Tibial nerve (tissue), 3 donors: ENCODE measurements at regions not wholly inside any gene's neighbourhood (a gene's known extent, or its start where the extent isn't known, plus 50 kb on each side); places are given as distances from the start of the nearest gene placed in this dataset.

Experiments used
- CTCF ChIP-seq, 5 experiments: fragments of 200-600 bp in 3 of 5; fragments of 450-650 bp in 2 of 5; sonication (generic) in 3 of 5; IDR thresholded peaks; one replicate each; pipeline ENCODE4 v1.5.1; 2016 to 2019; ENCODE audit warnings: antibody characterized with exemption in 5 of 5, mild to moderate bottlenecking in 3 of 5, moderate library complexity in 2 of 5
- POLR2A ChIP-seq, 2 donors: fragments of 450-650 bp; IDR thresholded peaks; one replicate each; pipeline ENCODE4 v1.6.1; 2017; ENCODE audit warnings: antibody characterized with exemption in 2 of 2, mild to moderate bottlenecking in 2 of 2, moderate library complexity in 2 of 2

GRCh38 chr2:146252119-146252518 lies 1592.7 kb upstream of the ACVR2A start:
- TF ChIP-seq CTCF (IDR thresholded peaks at IDR 0.05) (no peak), POLR2A (IDR thresholded peaks at IDR 0.05) (no peak)
